Adipocyte (in vitro differentiated cells): ENCODE measurements at regions not wholly inside any gene's neighbourhood (a gene's known extent, or its start where the extent isn't known, plus 50 kb on each side); places are given as distances from the start of the nearest gene placed in this dataset.

ENCODE experiments used
- DNase-seq: peaks from one replicate; pipeline ENCODE4 v3.0.0-alpha.2; 2015; ENCODE audit warnings: low read depth
- H3K27me3 ChIP-seq: replicated peaks from 2 replicates; pipeline ENCODE4 v1.7.0; 2013; ENCODE audit warnings: mild to moderate bottlenecking, low read length, moderate library complexity; ENCODE audit not compliant: control insufficient read depth, insufficient read depth
- H3K36me3 ChIP-seq: 2 replicates; pipeline ENCODE4 v1.7.0; 2013; ENCODE audit warnings: low read length, mild to moderate bottlenecking, moderate library complexity; ENCODE audit not compliant: control insufficient read depth, insufficient read depth, severe bottlenecking
- H3K4me1 ChIP-seq: 2 replicates; pipeline ENCODE4 v1.7.0; 2013; ENCODE audit warnings: mild to moderate bottlenecking, low read length, moderate library complexity; ENCODE audit not compliant: control insufficient read depth, insufficient read depth
- H3K4me3 ChIP-seq: 2 replicates; pipeline ENCODE4 v1.7.0; 2013; ENCODE audit warnings: mild to moderate bottlenecking, low read length, moderate library complexity
- H3K9ac ChIP-seq: 2 replicates; pipeline ENCODE4 v1.7.0; 2013; ENCODE audit warnings: mild to moderate bottlenecking, low read length, moderate library complexity
- H3K9me3 ChIP-seq: 2 replicates; pipeline ENCODE4 v1.7.0; 2013; ENCODE audit warnings: mild to moderate bottlenecking, low read length, moderate library complexity; ENCODE audit not compliant: control insufficient read depth

GRCh38 chr2:58913082-58913726, 672.1 kb upstream of the FANCL start:
- Histone ChIP-seq H3K4me1 (peaks cover 13% of the 10 kb centered on the region), H3K9me3 (no peaks in the 10 kb centered on the region), H3K9ac (no peak overlapping the region), H3K36me3 (no peaks in the 10 kb centered on the region), H3K27me3 (no peaks in the 10 kb centered on the region), H3K4me3 (no peak overlapping the region)
- no peak for DNase-seq

- Histone ChIP-seq H3K9me3 (no peaks in the 10 kb centered on the region), H3K9ac (no peak overlapping the region), H3K4me3 (no peak overlapping the region), H3K36me3 (no peaks in the 10 kb centered on the region), H3K27me3 (no peaks in the 10 kb centered on the region), H3K4me1 (peaks cover 8% of the 10 kb centered on the region)
- no peak for DNase-seq
Observed at GRCh38 chr2:58911877-58912276, 670.8 kb upstream of the FANCL start.

GRCh38 chr2:58908501-58909154, 667.5 kb upstream of the FANCL start:
- DNase-seq, result no peak
- H3K9ac ChIP-seq, result no peak overlapping the region
- H3K4me1 ChIP-seq, result no peaks in the 10 kb centered on the region
- H3K27me3 ChIP-seq, result no peaks in the 10 kb centered on the region
- H3K9me3 ChIP-seq, result no peaks in the 10 kb centered on the region
- no peaks in the 10 kb centered on the region for H3K36me3 ChIP-seq
- H3K4me3 ChIP-seq, result no peak overlapping the region

- Histone ChIP-seq H3K36me3 (no peaks in the 10 kb centered on the region), H3K9me3 (no peaks in the 10 kb centered on the region), H3K4me3 (no peak overlapping the region), H3K27me3 (no peaks in the 10 kb centered on the region), H3K9ac (no peak overlapping the region), H3K4me1 (no peaks in the 10 kb centered on the region)
- no peak for DNase-seq
Observed at GRCh38 chr2:58907644-58908043, 666.5 kb upstream of the FANCL start.

GRCh38 chr2:58906081-58906645, 665.0 kb upstream of the FANCL start:
- no peak overlapping the region for H3K4me3 ChIP-seq

GRCh38 chr2:58904095-58904494, 663.0 kb upstream of the FANCL start:
- Histone ChIP-seq H3K9me3 (no peaks in the 10 kb centered on the region), H3K9ac (no peak overlapping the region), H3K4me3 (no peak overlapping the region), H3K36me3 (no peaks in the 10 kb centered on the region), H3K4me1 (no peaks in the 10 kb centered on the region), H3K27me3 (no peaks in the 10 kb centered on the region)
- DNase-seq, result no peak

More at GRCh38 chr2:58906081-58906645, 665.0 kb upstream of the FANCL start:
- H3K36me3 ChIP-seq, result no peaks in the 10 kb centered on the region
- no peaks in the 10 kb centered on the region for H3K9me3 ChIP-seq
- no peaks in the 10 kb centered on the region for H3K4me1 ChIP-seq
- H3K9ac ChIP-seq, result no peak overlapping the region
- no peaks in the 10 kb centered on the region for H3K27me3 ChIP-seq
- DNase-seq, result no peak

GRCh38 chr2:58903427-58903826, 662.3 kb upstream of the FANCL start:
- no peak for DNase-seq
- Histone ChIP-seq H3K9ac (no peak overlapping the region), H3K4me3 (no peak overlapping the region), H3K27me3 (no peaks in the 10 kb centered on the region), H3K4me1 (no peaks in the 10 kb centered on the region), H3K36me3 (no peaks in the 10 kb centered on the region), H3K9me3 (no peaks in the 10 kb centered on the region)

- Histone ChIP-seq H3K4me3 (no peak overlapping the region), H3K9me3 (no peaks in the 10 kb centered on the region), H3K36me3 (no peaks in the 10 kb centered on the region), H3K9ac (no peak overlapping the region), H3K4me1 (peaks cover 15% of the 10 kb centered on the region), H3K27me3 (no peaks in the 10 kb centered on the region)
- DNase-seq, result no peak
Observed at GRCh38 chr2:58900246-58901027, 659.3 kb upstream of the FANCL start.

GRCh38 chr2:58899692-58900091, 658.6 kb upstream of the FANCL start:
- no peaks in the 10 kb centered on the region for H3K27me3 ChIP-seq
- H3K4me3 ChIP-seq, result no peak overlapping the region
- H3K4me1 ChIP-seq, result peaks cover 15% of the 10 kb centered on the region
- no peaks in the 10 kb centered on the region for H3K9me3 ChIP-seq
- no peaks in the 10 kb centered on the region for H3K36me3 ChIP-seq
- no peak overlapping the region for H3K9ac ChIP-seq
- DNase-seq, result peak; percentile 48

- Histone ChIP-seq H3K4me1 (peaks cover 15% of the 10 kb centered on the region), H3K9ac (no peak overlapping the region), H3K36me3 (no peaks in the 10 kb centered on the region), H3K4me3 (no peak overlapping the region), H3K27me3 (no peaks in the 10 kb centered on the region), H3K9me3 (no peaks in the 10 kb centered on the region)
- DNase-seq, result peak; percentile 59
Observed at GRCh38 chr2:58896638-58897037, 655.5 kb upstream of the FANCL start.

GRCh38 chr2:58895857-58896256, 654.7 kb upstream of the FANCL start:
- no peaks in the 10 kb centered on the region for H3K27me3 ChIP-seq
- H3K36me3 ChIP-seq, result no peaks in the 10 kb centered on the region
- H3K4me1 ChIP-seq, result peaks cover 15% of the 10 kb centered on the region
- H3K9me3 ChIP-seq, result no peaks in the 10 kb centered on the region
- DNase-seq, result peak; percentile 7
- H3K9ac ChIP-seq, result no peak overlapping the region
- no peak overlapping the region for H3K4me3 ChIP-seq
